HEK293 (cell line): ENCODE measurements at regions not wholly inside any gene's neighbourhood (a gene's known extent, or its start where the extent isn't known, plus 50 kb on each side); places are given as distances from the start of the nearest gene placed in this dataset.

Experiments used
- CTCF ChIA-PET: fragments of 350-600 bp; formaldehyde crosslinking; extraction: SDS; loops from one replicate; lab custom pipeline; 2021; ENCODE audit warnings: antibody characterized with exemption; lab: Yijun Ruan, JAX
- POLR2A ChIA-PET: fragments of 300-600 bp; formaldehyde crosslinking; extraction: SDS; loops from one replicate; lab custom pipeline; 2020; ENCODE audit warnings: antibody characterized with exemption, inconsistent platforms; lab: Yijun Ruan, JAX
- H3K27ac ChIP-seq: fragments of 200-500 bp; sonication (Bioruptor generic); 2 replicates; pipeline ENCODE4 v1.5.1; 2014; ENCODE audit warnings: low read depth, low read length, control low read depth, inconsistent platforms; ENCODE audit errors: extremely low read depth
- H3K36me3 ChIP-seq, 2 experiments: fragments of 200-500 bp in 1 of 2; sonication (Bioruptor generic) in 1 of 2; 1 replicate in 1 of 2; 2 replicates in 1 of 2; pipeline ENCODE4 v1.5.1; 2014 to 2017; ENCODE audit warnings: inconsistent platforms in 2 of 2, low read length in 2 of 2; ENCODE audit not compliant: control insufficient read depth in 2 of 2, insufficient read depth in 1 of 2
- H3K4me1 ChIP-seq: fragments of 200-500 bp; sonication (Bioruptor generic); 2 replicates; pipeline ENCODE4 v1.5.1; 2014; ENCODE audit warnings: mild to moderate bottlenecking, low read length, inconsistent platforms; ENCODE audit not compliant: control insufficient read depth, insufficient read depth
- H3K4me3 ChIP-seq: 2 replicates; pipeline ENCODE4 v1.5.1; 2011; ENCODE audit warnings: low read depth, mild to moderate bottlenecking, control low read depth, low read length, moderate library complexity
- H3K9me3 ChIP-seq: fragments of 200-500 bp; sonication (Bioruptor generic); 2 replicates; pipeline ENCODE4 v1.5.1; 2014; ENCODE audit warnings: low read depth, low read length, inconsistent platforms; ENCODE audit not compliant: control insufficient read depth, insufficient read depth
- ATF2 ChIP-seq: fragments of 450-650 bp; formaldehyde crosslinking; IDR thresholded peaks from 2 replicates; pipeline ENCODE4 v1.5.1; 2016; ENCODE audit warnings: missing biosample characterization, missing genetic modification characterization, low read depth
- IKZF3 ChIP-seq: fragments of 450-650 bp; IDR thresholded peaks from 2 replicates; pipeline ENCODE4 v1.5.0; 2018; ENCODE audit warnings: missing biosample characterization, mild to moderate bottlenecking, missing genetic modification characterization, moderate library complexity
- OSR2 ChIP-seq: fragments of 450-650 bp; formaldehyde crosslinking; IDR thresholded peaks from 2 replicates; pipeline ENCODE4 v1.5.1; 2016; ENCODE audit warnings: missing biosample characterization, missing genetic modification characterization
- PRDM1 ChIP-seq: fragments of 450-650 bp; formaldehyde crosslinking; IDR thresholded peaks from 2 replicates; pipeline ENCODE4; 2016; ENCODE audit warnings: missing biosample characterization, missing genetic modification characterization
- ZNF112 ChIP-seq: fragments of 450-650 bp; formaldehyde crosslinking; IDR thresholded peaks from 2 replicates; pipeline ENCODE4 v1.5.0; 2017; ENCODE audit warnings: missing biosample characterization, missing genetic modification characterization
- ZNF19 ChIP-seq: fragments of 450-650 bp; formaldehyde crosslinking; IDR thresholded peaks from 2 replicates; pipeline ENCODE4; 2016; ENCODE audit warnings: missing biosample characterization, missing genetic modification characterization, low read depth
- ZNF335 ChIP-seq: fragments of 450-650 bp; formaldehyde crosslinking; conservative IDR thresholded peaks from 2 replicates; pipeline ENCODE4 v1.5.1; 2016; ENCODE audit warnings: missing biosample characterization, missing genetic modification characterization
- ZNF629 ChIP-seq: fragments of 450-650 bp; formaldehyde crosslinking; IDR thresholded peaks from 2 replicates; pipeline ENCODE4 v1.5.1; 2017; ENCODE audit warnings: missing biosample characterization, missing genetic modification characterization
- ZNF701 ChIP-seq: fragments of 450-650 bp; formaldehyde crosslinking; IDR thresholded peaks from 2 replicates; pipeline ENCODE4 v1.5.1; 2016; ENCODE audit warnings: missing biosample characterization, missing genetic modification characterization
- TF ChIP-seq, protein P1 (sequence below): fragments of 450-650 bp; formaldehyde crosslinking; IDR thresholded peaks from 2 replicates; pipeline ENCODE4 v1.5.1; 2016; ENCODE audit warnings: missing biosample characterization, missing genetic modification characterization
- TF ChIP-seq, protein P2 (sequence below): fragments of 450-650 bp; formaldehyde crosslinking; IDR thresholded peaks from 2 replicates; pipeline ENCODE4 v1.5.1; 2016; ENCODE audit warnings: missing biosample characterization, missing genetic modification characterization
- TF ChIP-seq, protein P3 (sequence below): fragments of 450-650 bp; formaldehyde crosslinking; IDR thresholded peaks from 2 replicates; pipeline ENCODE4 v1.5.1; 2016; ENCODE audit warnings: missing biosample characterization, missing genetic modification characterization, borderline replicate concordance
- TF ChIP-seq, protein P4 (sequence below): fragments of 450-650 bp; formaldehyde crosslinking; IDR thresholded peaks from 2 replicates; pipeline ENCODE4 v1.5.1; 2017; ENCODE audit warnings: missing biosample characterization, missing genetic modification characterization

DNA sequence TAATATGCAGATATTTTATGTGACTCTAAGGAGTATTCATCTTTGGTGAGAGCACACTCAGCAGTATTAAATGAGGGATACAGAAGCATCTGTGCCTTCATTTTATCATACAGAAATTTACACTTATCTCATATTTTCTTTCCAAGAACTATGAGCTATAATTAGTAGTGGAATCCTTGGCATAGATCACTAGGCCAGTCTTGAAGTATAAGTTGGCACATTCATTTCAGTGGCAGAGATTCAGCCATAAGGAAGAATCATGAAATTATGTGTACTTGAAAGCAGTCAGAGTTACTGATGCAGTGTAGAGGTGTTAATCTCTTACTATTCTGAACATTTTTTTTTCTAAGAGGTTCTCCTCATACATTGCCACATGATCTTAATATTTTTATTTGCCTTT, 393.6 kb upstream of the GOLIM4 start:
- POLR2A ChIA-PET = no interaction called here
- no peak overlapping the region for H3K27ac ChIP-seq
- no peaks in the 10 kb centered on the region for H3K9me3 ChIP-seq
- TF ChIP-seq, protein P1, sequence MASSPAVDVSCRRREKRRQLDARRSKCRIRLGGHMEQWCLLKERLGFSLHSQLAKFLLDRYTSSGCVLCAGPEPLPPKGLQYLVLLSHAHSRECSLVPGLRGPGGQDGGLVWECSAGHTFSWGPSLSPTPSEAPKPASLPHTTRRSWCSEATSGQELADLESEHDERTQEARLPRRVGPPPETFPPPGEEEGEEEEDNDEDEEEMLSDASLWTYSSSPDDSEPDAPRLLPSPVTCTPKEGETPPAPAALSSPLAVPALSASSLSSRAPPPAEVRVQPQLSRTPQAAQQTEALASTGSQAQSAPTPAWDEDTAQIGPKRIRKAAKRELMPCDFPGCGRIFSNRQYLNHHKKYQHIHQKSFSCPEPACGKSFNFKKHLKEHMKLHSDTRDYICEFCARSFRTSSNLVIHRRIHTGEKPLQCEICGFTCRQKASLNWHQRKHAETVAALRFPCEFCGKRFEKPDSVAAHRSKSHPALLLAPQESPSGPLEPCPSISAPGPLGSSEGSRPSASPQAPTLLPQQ (tag by site-specific recombination) = no peak
- no peak for TF ChIP-seq ZNF112
- H3K4me1 ChIP-seq = peaks cover 4% of the 10 kb centered on the region; the same call in 1 of the 2 replicates
- H3K4me3 ChIP-seq = no peak overlapping the region
- no peaks in the 10 kb centered on the region for H3K36me3 ChIP-seq
- CTCF ChIA-PET = interaction anchor here (1.0 kb wide), 1 partner anchor 278 kb away, joined by 5 read pairs; no protein-coding TSS in a partner anchor

DNA sequence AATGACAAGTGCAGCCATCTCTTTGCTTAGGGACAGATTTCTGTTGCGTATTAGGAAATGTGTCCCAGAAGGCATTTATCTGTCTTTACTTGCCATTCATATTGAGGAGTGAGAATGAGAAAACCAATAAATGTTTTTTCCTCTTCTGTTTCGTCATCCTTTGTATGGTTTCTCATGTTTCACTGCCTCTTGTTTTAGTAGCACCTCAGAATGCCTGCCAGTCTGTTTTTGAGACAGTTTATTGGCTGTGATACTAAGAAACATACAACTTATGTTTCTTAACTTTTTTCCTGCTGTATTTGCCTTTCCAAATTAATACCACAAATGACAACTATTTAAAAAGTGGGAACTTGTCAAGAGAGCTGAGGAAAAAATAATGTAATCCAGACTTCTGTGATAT, 390.2 kb upstream of the GOLIM4 start:
- POLR2A ChIA-PET = no interaction called here
- Histone ChIP-seq H3K36me3 (no peaks in the 10 kb centered on the region), H3K4me1 (peaks cover 4% of the 10 kb centered on the region; the same call in 1 of the 2 replicates), H3K9me3 (no peaks in the 10 kb centered on the region), H3K4me3 (no peak overlapping the region), H3K27ac (no peak overlapping the region)
- CTCF ChIA-PET = no interaction called here
- TF ChIP-seq ATF2 (tag by site-specific recombination) (0 out of 2 replicates have a peak, but pooled peaks have one; percentile 8), OSR2 (tag by site-specific recombination) (0 out of 2 replicates have a peak, but pooled peaks have one; percentile 14), ZNF629 (tag by site-specific recombination) (peak; percentile 24; the same call in 1 of the 2 replicates), ZNF19 (tag by site-specific recombination) (no peak), IKZF3 (tag by site-specific recombination) (0 out of 2 replicates have a peak, but pooled peaks have one; percentile 17), ZNF335 (peak; percentile 74), PRDM1 (tag by site-specific recombination) (peak; percentile 25; the same call in 1 of the 2 replicates), ZNF701 (tag by site-specific recombination) (no peak)
- TF ChIP-seq, protein P2, sequence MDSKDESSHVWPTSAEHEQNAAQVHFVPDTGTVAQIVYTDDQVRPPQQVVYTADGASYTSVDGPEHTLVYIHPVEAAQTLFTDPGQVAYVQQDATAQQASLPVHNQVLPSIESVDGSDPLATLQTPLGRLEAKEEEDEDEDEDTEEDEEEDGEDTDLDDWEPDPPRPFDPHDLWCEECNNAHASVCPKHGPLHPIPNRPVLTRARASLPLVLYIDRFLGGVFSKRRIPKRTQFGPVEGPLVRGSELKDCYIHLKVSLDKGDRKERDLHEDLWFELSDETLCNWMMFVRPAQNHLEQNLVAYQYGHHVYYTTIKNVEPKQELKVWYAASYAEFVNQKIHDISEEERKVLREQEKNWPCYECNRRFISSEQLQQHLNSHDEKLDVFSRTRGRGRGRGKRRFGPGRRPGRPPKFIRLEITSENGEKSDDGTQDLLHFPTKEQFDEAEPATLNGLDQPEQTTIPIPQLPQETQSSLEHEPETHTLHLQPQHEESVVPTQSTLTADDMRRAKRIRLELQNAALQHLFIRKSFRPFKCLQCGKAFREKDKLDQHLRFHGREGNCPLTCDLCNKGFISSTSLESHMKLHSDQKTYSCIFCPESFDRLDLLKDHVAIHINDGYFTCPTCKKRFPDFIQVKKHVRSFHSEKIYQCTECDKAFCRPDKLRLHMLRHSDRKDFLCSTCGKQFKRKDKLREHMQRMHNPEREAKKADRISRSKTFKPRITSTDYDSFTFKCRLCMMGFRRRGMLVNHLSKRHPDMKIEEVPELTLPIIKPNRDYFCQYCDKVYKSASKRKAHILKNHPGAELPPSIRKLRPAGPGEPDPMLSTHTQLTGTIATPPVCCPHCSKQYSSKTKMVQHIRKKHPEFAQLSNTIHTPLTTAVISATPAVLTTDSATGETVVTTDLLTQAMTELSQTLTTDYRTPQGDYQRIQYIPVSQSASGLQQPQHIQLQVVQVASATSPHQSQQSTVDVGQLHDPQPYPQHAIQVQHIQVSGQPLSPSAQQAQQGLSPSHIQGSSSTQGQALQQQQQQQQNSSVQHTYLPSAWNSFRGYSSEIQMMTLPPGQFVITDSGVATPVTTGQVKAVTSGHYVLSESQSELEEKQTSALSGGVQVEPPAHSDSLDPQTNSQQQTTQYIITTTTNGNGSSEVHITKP (tag by site-specific recombination) = no peak
- TF ChIP-seq, protein P3, sequence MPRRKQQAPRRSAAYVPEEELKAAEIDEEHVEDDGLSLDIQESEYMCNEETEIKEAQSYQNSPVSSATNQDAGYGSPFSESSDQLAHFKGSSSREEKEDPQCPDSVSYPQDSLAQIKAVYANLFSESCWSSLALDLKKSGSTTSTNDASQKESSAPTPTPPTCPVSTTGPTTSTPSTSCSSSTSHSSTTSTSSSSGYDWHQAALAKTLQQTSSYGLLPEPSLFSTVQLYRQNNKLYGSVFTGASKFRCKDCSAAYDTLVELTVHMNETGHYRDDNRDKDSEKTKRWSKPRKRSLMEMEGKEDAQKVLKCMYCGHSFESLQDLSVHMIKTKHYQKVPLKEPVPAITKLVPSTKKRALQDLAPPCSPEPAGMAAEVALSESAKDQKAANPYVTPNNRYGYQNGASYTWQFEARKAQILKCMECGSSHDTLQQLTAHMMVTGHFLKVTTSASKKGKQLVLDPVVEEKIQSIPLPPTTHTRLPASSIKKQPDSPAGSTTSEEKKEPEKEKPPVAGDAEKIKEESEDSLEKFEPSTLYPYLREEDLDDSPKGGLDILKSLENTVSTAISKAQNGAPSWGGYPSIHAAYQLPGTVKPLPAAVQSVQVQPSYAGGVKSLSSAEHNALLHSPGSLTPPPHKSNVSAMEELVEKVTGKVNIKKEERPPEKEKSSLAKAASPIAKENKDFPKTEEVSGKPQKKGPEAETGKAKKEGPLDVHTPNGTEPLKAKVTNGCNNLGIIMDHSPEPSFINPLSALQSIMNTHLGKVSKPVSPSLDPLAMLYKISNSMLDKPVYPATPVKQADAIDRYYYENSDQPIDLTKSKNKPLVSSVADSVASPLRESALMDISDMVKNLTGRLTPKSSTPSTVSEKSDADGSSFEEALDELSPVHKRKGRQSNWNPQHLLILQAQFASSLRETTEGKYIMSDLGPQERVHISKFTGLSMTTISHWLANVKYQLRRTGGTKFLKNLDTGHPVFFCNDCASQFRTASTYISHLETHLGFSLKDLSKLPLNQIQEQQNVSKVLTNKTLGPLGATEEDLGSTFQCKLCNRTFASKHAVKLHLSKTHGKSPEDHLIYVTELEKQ = 0 out of 2 replicates have a peak, but pooled peaks have one; percentile 15
- TF ChIP-seq, protein P4, sequence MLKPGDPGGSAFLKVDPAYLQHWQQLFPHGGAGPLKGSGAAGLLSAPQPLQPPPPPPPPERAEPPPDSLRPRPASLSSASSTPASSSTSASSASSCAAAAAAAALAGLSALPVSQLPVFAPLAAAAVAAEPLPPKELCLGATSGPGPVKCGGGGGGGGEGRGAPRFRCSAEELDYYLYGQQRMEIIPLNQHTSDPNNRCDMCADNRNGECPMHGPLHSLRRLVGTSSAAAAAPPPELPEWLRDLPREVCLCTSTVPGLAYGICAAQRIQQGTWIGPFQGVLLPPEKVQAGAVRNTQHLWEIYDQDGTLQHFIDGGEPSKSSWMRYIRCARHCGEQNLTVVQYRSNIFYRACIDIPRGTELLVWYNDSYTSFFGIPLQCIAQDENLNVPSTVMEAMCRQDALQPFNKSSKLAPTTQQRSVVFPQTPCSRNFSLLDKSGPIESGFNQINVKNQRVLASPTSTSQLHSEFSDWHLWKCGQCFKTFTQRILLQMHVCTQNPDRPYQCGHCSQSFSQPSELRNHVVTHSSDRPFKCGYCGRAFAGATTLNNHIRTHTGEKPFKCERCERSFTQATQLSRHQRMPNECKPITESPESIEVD (tag by site-specific recombination) = peak; percentile 96
